ENCODE measurements at regions not wholly inside any gene's neighbourhood (a gene's known extent, or its start where the extent isn't known, plus 50 kb on each side); places are given as distances from the start of the nearest gene placed in this dataset.

DNA sequence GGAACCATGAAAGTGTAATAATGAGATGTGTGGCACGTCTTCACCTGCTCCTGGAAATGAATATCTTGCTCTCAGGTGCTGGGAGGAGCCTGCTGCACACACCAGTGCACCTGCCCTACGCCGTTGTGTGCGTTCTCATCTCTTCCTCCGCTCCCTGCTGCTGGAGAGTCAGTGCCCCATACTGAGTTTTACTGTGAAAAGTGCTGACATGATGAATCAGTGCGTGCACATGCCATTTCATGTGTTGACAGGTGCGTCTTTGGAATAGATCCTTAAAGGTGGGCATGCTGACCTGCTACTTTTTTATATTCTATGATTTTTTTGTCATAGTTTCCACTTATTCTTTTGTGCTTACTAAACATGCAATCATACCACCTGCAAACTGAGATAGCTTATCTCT, 1015.8 kb downstream of the BRD1 start:
- TF ChIP-seq ZNF777 (tag by site-specific recombination; IDR thresholded peaks at IDR 0.05; ENCODE audit: borderline replicate concordance) (no peak), ZNF324 (tag by site-specific recombination; IDR thresholded peaks at IDR 0.05) (no peak), ZNF624 (tag by site-specific recombination; IDR thresholded peaks at IDR 0.05) (no peak), ZNF426 (tag by site-specific recombination; IDR thresholded peaks at IDR 0.05) (no peak), ZFP69B (tag by site-specific recombination; IDR thresholded peaks at IDR 0.05) (no peak), ZNF366 (tag by site-specific recombination; conservative IDR thresholded peaks at IDR 0.05) (no peak), ZNF555 (tag by site-specific recombination; conservative IDR thresholded peaks at IDR 0.05) (no peak), ZNF19 (tag by site-specific recombination; IDR thresholded peaks at IDR 0.05; ENCODE audit: low read depth) (no peak), FEZF1 (tag by site-specific recombination; IDR thresholded peaks at IDR 0.05) (no peak), ZNF114 (tag by site-specific recombination; IDR thresholded peaks at IDR 0.05) (no peak), SCRT2 (tag by site-specific recombination; IDR thresholded peaks at IDR 0.05) (no peak), ZNF585B (tag by site-specific recombination; IDR thresholded peaks at IDR 0.05) (no peak), SETDB1 (IDR thresholded peaks at IDR 0.05; ENCODE audit: insufficient read length, low read length) (no peak), ZIC2 (tag by site-specific recombination; IDR thresholded peaks at IDR 0.05) (no peak), INSM2 (tag by site-specific recombination; IDR thresholded peaks at IDR 0.05) (no peak), ZBTB10 (tag by site-specific recombination; IDR thresholded peaks at IDR 0.05) (no peak), ZNF341 (tag by site-specific recombination; IDR thresholded peaks at IDR 0.05; ENCODE audit: low read depth) (no peak)
- TF ChIP-seq, protein P1, sequence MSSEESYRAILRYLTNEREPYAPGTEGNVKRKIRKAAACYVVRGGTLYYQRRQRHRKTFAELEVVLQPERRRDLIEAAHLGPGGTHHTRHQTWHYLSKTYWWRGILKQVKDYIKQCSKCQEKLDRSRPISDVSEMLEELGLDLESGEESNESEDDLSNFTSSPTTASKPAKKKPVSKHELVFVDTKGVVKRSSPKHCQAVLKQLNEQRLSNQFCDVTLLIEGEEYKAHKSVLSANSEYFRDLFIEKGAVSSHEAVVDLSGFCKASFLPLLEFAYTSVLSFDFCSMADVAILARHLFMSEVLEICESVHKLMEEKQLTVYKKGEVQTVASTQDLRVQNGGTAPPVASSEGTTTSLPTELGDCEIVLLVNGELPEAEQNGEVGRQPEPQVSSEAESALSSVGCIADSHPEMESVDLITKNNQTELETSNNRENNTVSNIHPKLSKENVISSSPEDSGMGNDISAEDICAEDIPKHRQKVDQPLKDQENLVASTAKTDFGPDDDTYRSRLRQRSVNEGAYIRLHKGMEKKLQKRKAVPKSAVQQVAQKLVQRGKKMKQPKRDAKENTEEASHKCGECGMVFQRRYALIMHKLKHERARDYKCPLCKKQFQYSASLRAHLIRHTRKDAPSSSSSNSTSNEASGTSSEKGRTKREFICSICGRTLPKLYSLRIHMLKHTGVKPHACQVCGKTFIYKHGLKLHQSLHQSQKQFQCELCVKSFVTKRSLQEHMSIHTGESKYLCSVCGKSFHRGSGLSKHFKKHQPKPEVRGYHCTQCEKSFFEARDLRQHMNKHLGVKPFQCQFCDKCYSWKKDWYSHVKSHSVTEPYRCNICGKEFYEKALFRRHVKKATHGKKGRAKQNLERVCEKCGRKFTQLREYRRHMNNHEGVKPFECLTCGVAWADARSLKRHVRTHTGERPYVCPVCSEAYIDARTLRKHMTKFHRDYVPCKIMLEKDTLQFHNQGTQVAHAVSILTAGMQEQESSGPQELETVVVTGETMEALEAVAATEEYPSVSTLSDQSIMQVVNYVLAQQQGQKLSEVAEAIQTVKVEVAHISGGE (tag by site-specific recombination; conservative IDR thresholded peaks at IDR 0.05; ENCODE audit: low read depth), result no peak
- TF ChIP-seq, protein P2, sequence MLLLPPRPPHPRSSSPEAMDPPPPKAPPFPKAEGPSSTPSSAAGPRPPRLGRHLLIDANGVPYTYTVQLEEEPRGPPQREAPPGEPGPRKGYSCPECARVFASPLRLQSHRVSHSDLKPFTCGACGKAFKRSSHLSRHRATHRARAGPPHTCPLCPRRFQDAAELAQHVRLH (tag by site-specific recombination; IDR thresholded peaks at IDR 0.05), result no peak
- H3K9me3 ChIP-seq (ENCODE audit: control insufficient read depth, insufficient read depth, low read depth, low read length), result no peaks in the 10 kb centered on the region
- CTCF ChIA-PET, result interaction anchor here (0.6 to 1.9 kb wide), 3 partner anchors 12 to 255 kb away, joined by 3 to 7 read pairs (median 4); no protein-coding TSS in a partner anchor

More for the DNA sequence above, 1015.8 kb downstream of the BRD1 start:
- Histone ChIP-seq H3K4me1 (ENCODE audit: control insufficient read depth, insufficient read depth, low read length) (no peaks in the 10 kb centered on the region), H3K36me3 (ENCODE audit: control insufficient read depth in 2 of 2, insufficient read depth in 1 of 2, low read length in 2 of 2) (no peaks in the 10 kb centered on the region), H3K4me3 (ENCODE audit: low read depth, low read length) (no peak overlapping the region), H3K27ac (ENCODE audit: extremely low read depth, low read depth, low read length) (no peak overlapping the region)
- POLR2A ChIA-PET, result no interaction called here
